RWPE2 (cell line): ENCODE measurements at regions not wholly inside any gene's neighbourhood (a gene's known extent, or its start where the extent isn't known, plus 50 kb on each side); places are given as distances from the start of the nearest gene placed in this dataset.

Experiments
- ATAC-seq: fragments of 200-7000 bp; cut with Tn5 transposase; 3 replicates; pipeline ENCODE4 v1.9.1; 2021; ENCODE audit warnings: low read depth
- DNase-seq: peaks from one replicate; pipeline ENCODE4 v3.0.0-alpha.2; 2020; ENCODE audit warnings: low spot score
- H3K27ac ChIP-seq: fragments of 450-650 bp; 2 replicates; pipeline ENCODE4 v1.5.1; 2017; ENCODE audit warnings: mild to moderate bottlenecking; ENCODE audit not compliant: poor library complexity, severe bottlenecking
- H3K27me3 ChIP-seq: fragments of 250-450 bp; sonication (Bioruptor Pico); 2 replicates; pipeline ENCODE4 v1.5.1; 2021; ENCODE audit warnings: mild to moderate bottlenecking, moderate library complexity; ENCODE audit not compliant: insufficient read depth, poor library complexity, severe bottlenecking
- H3K36me3 ChIP-seq: fragments of 250-450 bp; sonication (Bioruptor Pico); 2 replicates; pipeline ENCODE4 v1.5.1; 2020; ENCODE audit warnings: low read depth, mild to moderate bottlenecking, moderate library complexity
- H3K4me1 ChIP-seq: fragments of 250-450 bp; sonication (Bioruptor Pico); 2 replicates; pipeline ENCODE4 v1.5.1; 2021; ENCODE audit warnings: mild to moderate bottlenecking, moderate library complexity; ENCODE audit not compliant: insufficient read depth, poor library complexity, severe bottlenecking
- H3K4me3 ChIP-seq: fragments of 250-450 bp; sonication (Bioruptor Pico); 2 replicates; pipeline ENCODE4 v1.5.1; 2021; ENCODE audit warnings: mild to moderate bottlenecking, moderate library complexity; ENCODE audit not compliant: severe bottlenecking
- H3K9me3 ChIP-seq: fragments of 250-450 bp; sonication (Bioruptor Pico); 2 replicates; pipeline ENCODE4 v1.5.1; 2021; ENCODE audit warnings: mild to moderate bottlenecking, moderate library complexity; ENCODE audit not compliant: severe bottlenecking
- CTCF ChIP-seq: fragments of 450-650 bp; IDR thresholded peaks from one replicate; pipeline ENCODE4 v1.5.1; 2017; ENCODE audit warnings: mild to moderate bottlenecking, moderate library complexity; ENCODE audit not compliant: poor library complexity, severe bottlenecking

- H3K36me3 ChIP-seq: no peaks in the 10 kb centered on the region
- no peak overlapping the region for H3K4me3 ChIP-seq
- DNase-seq: no peak
- no peaks in the 10 kb centered on the region for H3K27me3 ChIP-seq
- no peaks in the 10 kb centered on the region for H3K9me3 ChIP-seq
- H3K27ac ChIP-seq: no peak overlapping the region
- H3K4me1 ChIP-seq: no peaks in the 10 kb centered on the region
- 0 out of 3 replicates have a peak, but pooled peaks have one; percentile 33 for ATAC-seq
- no peak for TF ChIP-seq CTCF
These were observed 161.2 kb downstream of the FGF18 start for GRCh38 chr5:171580502-171581265.

GRCh38 chr5:171581781-171582180, 162.3 kb downstream of the FGF18 start:
- ATAC-seq (no peak), DNase-seq (no peak)
- Histone ChIP-seq H3K4me1 (no peaks in the 10 kb centered on the region), H3K9me3 (no peaks in the 10 kb centered on the region), H3K36me3 (no peaks in the 10 kb centered on the region), H3K4me3 (no peak overlapping the region), H3K27me3 (no peaks in the 10 kb centered on the region), H3K27ac (no peak overlapping the region)
- TF ChIP-seq CTCF: no peak

GRCh38 chr5:171582849-171583248, 163.4 kb downstream of the FGF18 start:
- ATAC-seq (no peak), DNase-seq (no peak)
- TF ChIP-seq CTCF: no peak
- Histone ChIP-seq H3K27ac (no peak overlapping the region), H3K27me3 (no peaks in the 10 kb centered on the region), H3K4me3 (no peak overlapping the region), H3K36me3 (no peaks in the 10 kb centered on the region), H3K9me3 (no peaks in the 10 kb centered on the region), H3K4me1 (no peaks in the 10 kb centered on the region)

- no peak for ATAC-seq
- no peak overlapping the region for H3K27ac ChIP-seq
- H3K9me3 ChIP-seq: no peaks in the 10 kb centered on the region
- no peaks in the 10 kb centered on the region for H3K36me3 ChIP-seq
- no peak for DNase-seq
- no peaks in the 10 kb centered on the region for H3K4me1 ChIP-seq
- peaks cover 4% of the 10 kb centered on the region for H3K27me3 ChIP-seq
- H3K4me3 ChIP-seq: no peak overlapping the region
- no peak for TF ChIP-seq CTCF
These were observed 166.5 kb downstream of the FGF18 start for GRCh38 chr5:171585981-171586380.

GRCh38 chr5:171586436-171586835, 167.0 kb downstream of the FGF18 start:
- Histone ChIP-seq H3K9me3 (no peaks in the 10 kb centered on the region), H3K36me3 (no peaks in the 10 kb centered on the region), H3K4me1 (no peaks in the 10 kb centered on the region), H3K27me3 (peaks cover 4% of the 10 kb centered on the region), H3K27ac (no peak overlapping the region), H3K4me3 (no peak overlapping the region)
- DNase-seq (no peak), ATAC-seq (no peak)
- no peak for TF ChIP-seq CTCF
